Body of pancreas (tissue), 4 donors: ENCODE measurements at regions not wholly inside any gene's neighbourhood (a gene's known extent, or its start where the extent isn't known, plus 50 kb on each side); places are given as distances from the start of the nearest gene placed in this dataset.

Experiments
- CTCF ChIP-seq, 7 experiments: fragments of 450-650 bp in 4 of 7; fragments of 200-600 bp in 3 of 7; sonication (generic) in 3 of 7; IDR thresholded peaks; one replicate each; pipeline ENCODE4 v1.5.1; 2016 to 2019; ENCODE audit warnings: antibody characterized with exemption in 7 of 7
- POLR2A ChIP-seq, 3 donors: fragments of 450-650 bp; IDR thresholded peaks; one replicate each; pipeline ENCODE4 v1.6.1; 2016; ENCODE audit warnings: antibody characterized with exemption in 3 of 3, mild to moderate bottlenecking in 2 of 3

GRCh38 chr5:116372931-116373597 is 201.6 kb downstream of the SEMA6A start:
- TF ChIP-seq POLR2A (IDR thresholded peaks at IDR 0.05) (no peak), CTCF (IDR thresholded peaks at IDR 0.05) (no peak)
